Breast epithelium (tissue), 3 donors: ENCODE measurements at regions not wholly inside any gene's neighbourhood (a gene's known extent, or its start where the extent isn't known, plus 50 kb on each side); places are given as distances from the start of the nearest gene placed in this dataset.

Experiments used
- POLR2A ChIP-seq: fragments of 450-650 bp; IDR thresholded peaks from one replicate; pipeline ENCODE4 v1.6.1; 2016; ENCODE audit warnings: antibody characterized with exemption, mild to moderate bottlenecking, moderate library complexity
- POLR2AphosphoS5 ChIP-seq, 3 donors: sonication (generic); formaldehyde crosslinking; IDR thresholded peaks; one replicate each; pipeline ENCODE4 v1.6.1; 2017; ENCODE audit warnings: antibody characterized with exemption in 3 of 3

DNA sequence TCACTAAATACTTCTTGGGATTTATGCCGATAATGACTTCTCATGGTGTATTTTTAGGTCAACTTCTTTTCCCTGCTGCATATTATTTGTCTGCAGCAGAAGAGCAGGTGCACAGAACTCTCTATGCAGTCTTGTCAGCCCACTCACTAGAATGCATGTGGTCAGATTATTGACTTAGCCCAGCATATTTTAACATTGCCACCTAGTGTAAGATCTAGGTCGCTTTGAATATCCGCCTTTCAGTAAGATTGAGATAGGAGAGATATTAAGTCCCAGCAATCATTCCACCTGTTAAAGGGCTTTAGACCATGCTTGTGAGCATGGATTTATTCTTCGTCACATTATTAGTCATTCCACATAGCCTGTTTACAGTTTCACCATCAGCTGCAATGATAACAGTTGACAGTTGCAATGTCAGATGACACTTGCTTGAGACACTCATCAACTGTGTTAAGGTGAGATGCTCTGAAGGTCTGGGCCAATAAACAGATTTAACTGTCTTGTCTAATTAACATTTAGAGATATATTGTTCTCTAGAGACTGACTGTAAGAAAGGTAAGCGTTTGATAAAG is 491.7 kb downstream of the ARL4A start:
- no peak for TF ChIP-seq POLR2A
- no peak for TF ChIP-seq POLR2AphosphoS5 (IDR thresholded peaks at IDR 0.05)
